Testis (tissue), 2 donors: ENCODE measurements at regions not wholly inside any gene's neighbourhood (a gene's known extent, or its start where the extent isn't known, plus 50 kb on each side); places are given as distances from the start of the nearest gene placed in this dataset.

ENCODE experiments used
- POLR2A ChIP-seq: fragments of 450-650 bp; IDR thresholded peaks from one replicate; pipeline ENCODE4 v1.6.1; 2017; ENCODE audit warnings: antibody characterized with exemption, mild to moderate bottlenecking, moderate library complexity
- TF ChIP-seq, protein P1 (sequence below), 3 experiments: fragments of 450-650 bp in 2 of 3; fragments of 200-600 bp in 1 of 3; sonication (generic) in 1 of 3; IDR thresholded peaks; one replicate each; pipeline ENCODE4 v1.5.1; 2016 to 2019; ENCODE audit warnings: antibody characterized with exemption in 3 of 3, mild to moderate bottlenecking in 2 of 3, moderate library complexity in 1 of 3

DNA sequence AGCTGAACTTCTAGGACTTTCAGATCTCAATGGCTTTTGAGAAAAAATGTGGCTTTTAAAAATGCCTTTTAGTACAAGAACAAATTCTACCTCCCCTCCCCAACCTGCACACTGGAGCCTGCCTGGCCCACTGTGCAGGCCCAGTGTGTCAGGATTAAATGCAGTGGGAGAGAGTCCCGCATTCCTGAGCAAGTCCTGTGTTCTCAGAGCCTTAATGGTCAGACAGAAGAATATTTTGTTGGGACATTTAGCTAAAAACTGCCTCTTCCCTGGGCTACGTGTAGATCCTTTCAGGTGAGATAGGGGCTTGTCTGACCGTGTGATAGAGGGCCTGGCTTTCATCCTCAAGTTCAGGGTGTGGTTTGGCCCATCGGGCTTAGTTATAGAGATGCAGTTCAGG, 63.1 kb upstream of the ESRRB start:
- TF ChIP-seq, protein P1, sequence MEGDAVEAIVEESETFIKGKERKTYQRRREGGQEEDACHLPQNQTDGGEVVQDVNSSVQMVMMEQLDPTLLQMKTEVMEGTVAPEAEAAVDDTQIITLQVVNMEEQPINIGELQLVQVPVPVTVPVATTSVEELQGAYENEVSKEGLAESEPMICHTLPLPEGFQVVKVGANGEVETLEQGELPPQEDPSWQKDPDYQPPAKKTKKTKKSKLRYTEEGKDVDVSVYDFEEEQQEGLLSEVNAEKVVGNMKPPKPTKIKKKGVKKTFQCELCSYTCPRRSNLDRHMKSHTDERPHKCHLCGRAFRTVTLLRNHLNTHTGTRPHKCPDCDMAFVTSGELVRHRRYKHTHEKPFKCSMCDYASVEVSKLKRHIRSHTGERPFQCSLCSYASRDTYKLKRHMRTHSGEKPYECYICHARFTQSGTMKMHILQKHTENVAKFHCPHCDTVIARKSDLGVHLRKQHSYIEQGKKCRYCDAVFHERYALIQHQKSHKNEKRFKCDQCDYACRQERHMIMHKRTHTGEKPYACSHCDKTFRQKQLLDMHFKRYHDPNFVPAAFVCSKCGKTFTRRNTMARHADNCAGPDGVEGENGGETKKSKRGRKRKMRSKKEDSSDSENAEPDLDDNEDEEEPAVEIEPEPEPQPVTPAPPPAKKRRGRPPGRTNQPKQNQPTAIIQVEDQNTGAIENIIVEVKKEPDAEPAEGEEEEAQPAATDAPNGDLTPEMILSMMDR (IDR thresholded peaks at IDR 0.05) = no peak
- no peak for TF ChIP-seq POLR2A
